Activated effector memory CD4-positive, alpha-beta T cell treated with anti-CD3 and anti-CD28 coated beads, Interleukin-2, amount 50 U/mL, for 16 hours (primary cell): ENCODE measurements at regions not wholly inside any gene's neighbourhood (a gene's known extent, or its start where the extent isn't known, plus 50 kb on each side); places are given as distances from the start of the nearest gene placed in this dataset.

Experiments used
- DNase-seq: peaks from one replicate; pipeline ENCODE4 v3.0.0-alpha.2; 2020

DNA sequence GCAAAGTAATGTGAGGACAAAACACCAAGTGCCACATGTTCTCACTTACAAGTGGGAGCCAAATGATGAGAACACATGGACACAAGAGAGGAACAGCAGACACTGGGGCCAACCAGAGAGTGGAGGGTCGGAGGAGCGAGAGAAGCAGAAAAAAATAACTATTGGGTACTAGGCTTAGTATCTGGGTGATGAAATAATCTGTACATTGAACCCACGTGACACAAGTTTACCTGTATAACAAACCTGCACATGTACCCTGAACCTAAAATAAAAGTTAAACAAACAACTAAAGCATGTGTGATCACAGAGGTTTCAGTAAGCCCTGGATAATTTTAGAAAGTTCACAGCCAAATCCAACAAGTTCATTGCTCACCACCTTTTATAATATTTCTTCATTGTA is 160.1 kb downstream of the TENT4A start:
- DNase-seq: no peak

DNA sequence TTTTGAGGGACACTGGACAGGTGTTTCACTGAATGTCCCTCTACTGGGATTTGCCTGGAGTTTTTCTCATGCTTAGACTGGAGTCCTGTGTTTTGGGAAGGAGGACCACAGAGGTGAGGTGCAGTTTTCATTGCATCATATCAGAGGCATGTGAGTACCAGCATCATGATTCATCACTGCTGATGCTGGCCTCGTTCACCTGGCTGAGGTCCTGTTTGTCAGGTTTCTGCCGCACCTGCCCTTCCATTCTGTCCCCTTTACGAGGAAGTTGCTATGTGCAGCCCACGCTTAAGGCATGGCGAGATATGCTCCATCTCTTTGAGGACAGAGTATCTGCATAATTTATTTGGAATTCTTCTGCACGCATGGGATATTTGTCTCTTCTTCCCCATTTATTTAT is 162.1 kb downstream of the TENT4A start:
- no peak for DNase-seq

DNA sequence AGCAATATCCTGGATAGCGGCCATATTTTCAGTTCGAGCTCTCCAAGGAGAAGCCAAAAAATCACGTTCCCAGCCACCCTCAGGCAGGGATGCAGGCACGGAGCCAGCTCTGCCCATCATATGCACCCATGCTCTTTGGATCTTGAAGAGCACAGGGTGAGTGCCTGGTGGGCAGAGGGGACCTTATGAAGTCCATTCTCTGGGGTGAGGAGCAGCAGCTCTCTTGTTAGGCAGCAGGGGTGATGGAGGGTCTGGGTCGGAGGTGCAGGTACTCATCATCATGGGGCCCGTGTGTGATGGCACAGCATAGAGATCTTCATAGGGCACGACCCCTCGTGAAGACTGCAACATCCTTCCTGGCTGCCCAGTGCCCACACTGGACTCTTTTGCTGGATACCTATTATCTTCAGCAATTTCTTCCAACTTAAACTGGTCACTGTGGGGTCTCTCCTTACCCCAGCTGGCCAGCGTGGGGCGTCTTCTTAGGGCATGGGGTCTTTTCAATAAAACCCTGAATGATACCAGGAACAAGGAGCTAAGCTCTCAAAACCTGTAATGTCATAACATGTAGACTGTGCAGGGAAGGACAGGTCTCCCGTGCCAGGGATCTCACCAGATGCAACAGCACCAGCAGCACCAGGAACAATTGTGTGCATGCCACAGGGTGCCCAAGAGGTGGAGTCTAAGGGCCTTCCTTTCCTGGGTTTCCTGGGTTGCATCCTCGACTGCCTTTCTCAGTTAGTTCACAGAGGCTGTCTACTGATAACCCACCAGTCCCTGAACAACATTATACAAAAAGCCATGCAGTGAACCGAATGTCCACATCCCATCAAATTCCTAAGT is 165.0 kb downstream of the TENT4A start:
- DNase-seq: no peak

DNA sequence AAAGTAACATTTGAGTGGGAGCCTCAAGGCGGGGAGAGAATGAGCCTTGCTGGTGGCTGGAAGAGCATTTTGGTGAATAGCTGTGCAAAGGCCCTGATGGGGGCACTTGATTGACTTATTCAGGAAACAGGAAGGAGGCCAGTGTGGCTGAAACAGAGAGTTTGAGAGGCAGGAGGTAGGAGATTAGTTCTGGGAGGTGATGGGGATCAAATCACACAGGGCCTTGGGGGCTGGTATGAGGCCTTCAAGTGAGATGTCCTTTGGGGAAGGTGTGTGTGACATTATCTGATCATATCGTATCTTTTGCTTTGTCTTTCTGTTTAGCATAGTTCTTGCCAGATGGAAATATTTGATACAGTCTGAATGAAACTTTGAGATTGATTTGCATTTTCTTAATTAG is 172.3 kb downstream of the TENT4A start:
- DNase-seq: no peak

DNA sequence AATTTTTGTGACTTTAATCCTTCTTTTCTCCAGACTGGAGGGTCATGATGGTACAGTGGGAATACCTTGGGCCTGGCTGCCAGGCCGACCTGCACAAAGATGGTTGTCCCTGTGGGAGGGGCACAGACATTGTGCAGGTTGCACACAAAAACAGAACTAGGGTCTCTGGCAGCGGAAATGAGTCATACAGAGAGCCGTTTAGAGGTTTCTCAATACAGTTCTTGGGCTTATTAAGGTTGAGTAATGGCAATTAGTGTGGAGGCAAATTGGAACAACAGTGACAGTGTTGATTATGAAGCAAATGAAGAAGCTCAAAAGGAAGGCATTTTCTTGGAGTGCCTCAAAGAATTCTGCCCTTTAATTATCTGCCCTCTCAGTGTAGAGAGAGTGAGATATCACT is 173.6 kb downstream of the TENT4A start:
- no peak for DNase-seq

DNA sequence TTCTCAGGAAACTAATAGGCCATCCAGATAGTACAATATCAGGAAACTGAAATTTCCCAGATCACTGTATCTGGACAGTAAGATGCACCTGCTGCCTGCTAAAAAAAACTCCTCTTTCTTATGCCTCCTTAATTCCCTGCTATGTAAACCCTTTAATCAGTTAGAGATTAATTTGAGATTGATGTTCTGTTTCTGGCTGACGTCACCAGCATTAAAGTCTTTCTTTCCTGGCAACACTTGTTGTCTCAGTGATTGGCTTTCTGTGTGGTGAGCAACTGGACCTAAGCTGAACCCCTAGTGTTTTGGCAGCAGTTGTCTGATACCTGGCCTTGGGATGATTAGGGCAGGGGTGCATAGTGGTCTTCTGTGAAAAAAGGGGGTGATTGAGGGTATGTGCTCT is 175.8 kb downstream of the TENT4A start:
- no peak for DNase-seq

DNA sequence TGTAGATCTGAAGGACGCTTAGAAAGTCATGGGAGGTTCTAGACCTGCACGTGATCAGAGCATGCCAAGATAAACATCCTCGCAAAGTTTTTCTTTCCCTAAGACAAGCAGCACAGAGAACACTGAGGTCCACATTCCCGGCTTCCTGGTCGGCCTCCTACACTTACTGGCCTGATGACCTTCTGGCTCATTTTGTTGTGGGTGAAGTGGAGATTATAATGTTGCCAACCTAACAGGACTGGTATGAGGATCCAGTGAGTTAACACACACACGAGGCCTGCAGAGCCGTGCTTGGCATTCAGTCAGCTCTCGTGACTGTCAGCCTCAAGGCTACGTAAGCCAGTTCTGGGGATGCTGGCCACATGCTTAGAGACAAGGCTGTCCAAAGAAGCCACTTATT is 186.0 kb downstream of the TENT4A start:
- DNase-seq: no peak

DNA sequence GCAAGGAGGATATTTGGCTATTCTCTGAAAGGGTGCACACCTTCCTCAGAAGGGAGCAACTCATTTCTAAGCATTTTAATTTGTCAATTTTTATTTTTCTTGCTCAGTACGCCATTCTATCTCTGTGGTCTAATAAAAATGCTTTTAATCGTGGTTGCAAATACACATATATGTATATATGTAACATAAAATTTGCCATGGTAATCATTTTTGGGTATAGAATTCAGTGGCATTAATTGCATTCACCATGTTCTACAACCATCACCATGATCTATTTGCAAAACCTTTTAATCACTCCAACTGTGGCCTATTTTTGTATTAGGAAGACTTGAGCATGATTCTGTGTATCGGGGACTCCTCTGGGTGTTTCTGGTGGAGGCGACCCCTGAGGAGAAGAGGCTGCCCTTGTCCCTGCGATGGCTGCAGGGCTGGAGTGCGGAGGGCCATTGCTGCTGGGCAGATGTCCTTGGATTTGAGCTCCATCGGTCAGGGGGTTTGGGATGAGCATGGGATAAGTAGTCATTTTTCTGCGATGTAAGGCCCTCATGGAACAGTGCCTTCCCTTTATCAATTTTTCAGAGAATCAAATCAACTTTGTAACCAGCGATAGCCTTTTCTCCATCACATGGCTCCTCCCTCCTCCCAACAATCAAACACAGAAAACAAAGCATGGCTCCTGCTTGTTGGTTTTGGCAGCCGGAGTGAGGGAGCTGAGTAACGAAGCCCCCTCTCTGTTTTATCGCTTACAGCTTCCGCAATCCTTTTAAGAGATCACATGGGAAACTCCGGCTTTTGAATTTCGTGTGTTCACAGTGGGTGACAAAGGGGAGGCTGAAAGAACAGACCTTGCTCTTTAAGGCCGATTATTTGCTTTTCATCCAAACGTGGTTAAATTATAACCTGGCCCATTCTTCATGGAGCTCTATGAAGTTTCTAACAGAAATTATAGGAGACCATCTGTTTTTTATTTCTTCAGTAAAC is 187.3 kb downstream of the TENT4A start:
- DNase-seq: no peak

DNA sequence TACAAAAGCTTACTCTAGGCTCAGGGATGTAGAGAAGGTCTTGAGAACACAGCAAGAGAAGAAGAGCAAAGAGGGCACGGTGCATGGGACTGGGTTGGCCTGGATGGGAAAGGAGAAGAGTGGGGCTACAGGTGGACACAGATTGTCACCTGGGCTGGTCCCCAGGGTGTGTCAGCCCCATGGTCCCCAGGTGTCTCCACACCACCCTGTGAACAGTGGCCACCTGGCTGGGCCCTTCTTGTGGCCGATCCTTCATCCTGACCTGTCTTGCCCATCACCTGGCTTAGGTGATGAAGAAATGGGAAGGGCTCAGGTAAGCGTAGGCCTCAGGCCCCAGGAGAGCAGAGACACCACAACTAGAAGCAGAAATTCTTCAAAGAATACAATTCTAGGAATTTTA is 188.9 kb downstream of the TENT4A start:
- no peak for DNase-seq

DNA sequence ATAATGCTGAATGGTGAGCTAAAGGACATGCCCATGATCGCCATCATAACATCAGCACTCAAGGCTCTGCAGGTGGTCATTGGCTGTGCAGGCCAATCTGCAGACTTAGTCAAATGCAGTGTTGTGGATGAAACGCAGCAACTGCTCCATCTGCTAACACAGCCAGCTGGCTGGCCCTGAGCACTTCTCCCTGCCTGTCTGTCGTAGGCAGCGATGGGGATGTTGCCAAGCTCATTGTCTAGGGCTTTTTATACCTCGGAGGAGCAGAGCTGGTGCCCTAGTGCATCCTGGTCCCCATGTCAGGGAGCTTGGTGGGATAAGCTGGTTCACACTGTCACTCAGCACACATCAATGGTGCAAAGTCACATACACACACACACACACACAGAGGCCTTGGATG is 189.4 kb downstream of the TENT4A start:
- DNase-seq: no peak

DNA sequence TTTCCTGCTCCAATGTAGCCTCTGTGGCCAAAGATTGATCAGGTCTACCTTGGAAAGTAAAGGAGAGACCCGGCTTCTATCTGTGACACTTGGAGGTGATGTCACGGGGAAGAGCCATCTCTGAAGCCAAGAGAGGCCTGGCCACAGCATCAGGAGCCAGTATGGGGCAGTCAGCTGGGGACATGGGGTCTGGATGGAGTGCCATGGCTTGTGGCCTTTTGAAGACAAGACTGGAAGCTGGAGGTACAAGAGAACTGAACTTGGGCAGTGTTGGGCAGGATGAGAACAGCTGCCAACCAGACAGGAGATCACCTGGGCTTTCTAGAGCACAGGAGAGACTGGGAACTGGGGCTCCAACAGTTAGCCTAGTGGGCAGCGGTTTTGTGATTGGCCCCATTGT is 190.7 kb downstream of the TENT4A start:
- DNase-seq: no peak

DNA sequence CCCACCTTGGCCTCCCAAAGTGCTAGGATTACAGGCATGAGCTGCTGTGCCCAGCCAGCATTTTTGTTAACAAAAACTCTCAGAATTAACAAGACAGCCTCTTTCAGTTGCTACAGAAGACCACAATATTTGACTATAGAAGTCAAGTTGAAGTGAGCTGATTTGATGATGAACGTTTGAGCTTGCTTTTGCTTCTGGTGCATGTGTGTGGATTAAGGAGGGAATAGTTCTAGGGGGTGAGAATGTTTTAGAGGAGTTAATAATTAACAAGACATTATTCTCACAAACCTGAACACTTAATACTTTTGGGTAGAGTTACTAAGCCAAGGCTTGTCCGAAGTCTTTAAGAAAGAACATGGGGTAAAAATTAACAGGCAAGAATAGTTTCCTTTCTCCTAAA is 191.6 kb downstream of the TENT4A start:
- DNase-seq: no peak

DNA sequence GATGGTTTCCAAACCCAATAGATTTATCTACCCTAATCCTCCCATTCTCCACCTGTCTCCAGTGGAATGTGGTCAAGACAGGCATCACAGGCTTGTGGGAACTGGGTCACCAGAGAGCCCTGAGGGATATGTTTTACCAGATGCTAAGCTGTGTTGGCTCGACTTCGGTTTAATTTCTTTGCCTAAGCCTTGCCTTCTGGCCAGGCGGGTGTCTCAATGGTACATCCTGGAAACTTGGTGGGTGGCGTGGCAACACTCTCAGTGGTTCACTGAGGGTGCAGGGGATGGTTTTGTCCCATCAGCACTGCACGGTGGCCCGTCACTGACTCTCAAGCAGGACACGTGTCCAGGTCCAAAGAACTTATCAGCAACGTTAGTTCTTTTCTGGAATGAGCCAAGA is 192.2 kb downstream of the TENT4A start:
- DNase-seq: no peak

DNA sequence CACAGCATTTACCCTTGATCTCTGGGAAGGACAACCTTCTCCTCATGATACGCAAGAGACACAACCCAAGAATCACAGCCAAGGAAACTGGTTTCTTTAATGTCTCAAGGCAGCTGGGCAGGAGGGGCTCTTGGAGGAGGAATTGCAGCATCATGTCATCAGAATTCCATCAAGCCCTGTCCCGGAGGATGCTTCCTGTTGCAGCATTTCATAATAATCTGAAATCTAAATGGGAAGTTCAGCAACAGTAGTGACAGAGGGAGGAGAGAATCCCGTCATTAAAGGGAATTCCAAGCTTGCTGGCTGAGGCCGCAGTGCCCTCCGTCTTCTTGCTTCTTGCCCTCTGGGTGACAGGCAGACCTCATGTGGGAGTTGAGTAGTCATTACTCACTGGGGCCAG is 192.7 kb downstream of the TENT4A start:
- DNase-seq: no peak

DNA sequence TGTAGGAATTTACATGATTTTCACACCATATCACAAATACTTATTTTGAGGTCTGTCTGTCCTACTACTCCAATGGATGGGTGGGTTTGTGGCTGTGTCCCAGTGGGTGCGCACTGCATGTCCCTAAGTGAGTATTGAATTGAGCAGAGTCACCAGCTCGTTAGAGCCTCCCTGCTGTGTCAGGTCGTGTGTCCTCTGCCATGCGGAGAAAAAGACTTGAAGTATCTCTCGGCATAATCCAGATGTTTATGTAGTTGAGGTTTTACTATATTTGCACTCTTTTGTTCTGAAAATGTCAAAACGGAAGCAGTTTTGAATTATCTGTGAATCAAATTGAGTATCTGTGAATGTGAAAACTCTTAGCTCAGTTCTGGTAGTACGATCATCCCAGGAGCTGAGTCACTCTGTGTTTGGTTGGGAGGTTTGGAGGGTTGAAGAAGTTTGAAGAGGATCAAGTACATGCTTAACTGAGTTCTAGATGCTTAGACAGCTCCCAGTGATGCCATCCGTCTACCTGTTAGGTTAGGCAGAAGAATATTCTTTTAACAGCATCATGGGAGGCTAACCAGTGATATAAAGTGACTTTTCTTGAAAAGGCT is 194.2 kb downstream of the TENT4A start:
- DNase-seq: no peak

DNA sequence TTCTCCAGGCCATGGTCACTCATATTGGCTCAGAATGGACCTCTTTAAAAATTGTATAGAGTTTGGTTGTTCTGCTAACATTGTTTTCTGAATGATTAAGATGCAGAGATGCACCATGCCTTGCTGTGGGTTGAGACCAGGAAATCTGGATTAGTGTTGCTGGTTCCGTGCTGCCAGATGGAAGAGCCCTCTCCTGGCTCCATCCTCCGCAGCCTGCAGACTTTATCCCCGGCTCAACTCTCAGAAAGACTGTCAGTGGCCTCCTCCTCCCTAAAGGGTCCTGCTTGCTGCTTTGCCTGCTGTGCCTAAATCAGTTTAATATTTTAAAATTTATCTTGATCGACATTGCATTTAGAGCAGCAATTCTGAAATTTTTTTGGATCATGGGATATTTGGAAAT is 196.7 kb downstream of the TENT4A start:
- DNase-seq: no peak

DNA sequence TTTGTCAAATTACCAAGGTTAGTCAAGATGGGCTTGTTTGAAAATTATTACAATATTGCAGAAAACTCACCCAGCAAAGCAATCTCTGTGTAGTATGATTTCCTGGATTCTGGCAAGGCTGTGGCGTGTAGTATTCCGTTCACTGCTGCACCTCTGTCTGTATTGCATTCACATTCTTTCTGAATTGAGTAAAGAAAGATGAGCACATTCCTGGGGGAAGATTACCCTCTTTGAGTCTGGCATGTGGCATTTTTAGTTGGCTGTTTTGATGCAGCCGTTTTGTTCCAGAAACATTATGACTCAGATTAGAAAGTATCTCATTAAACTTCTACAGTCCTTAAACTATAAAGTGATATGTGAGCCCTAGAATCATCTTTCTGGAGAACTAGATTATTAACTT is 197.7 kb downstream of the TENT4A start:
- DNase-seq: no peak

DNA sequence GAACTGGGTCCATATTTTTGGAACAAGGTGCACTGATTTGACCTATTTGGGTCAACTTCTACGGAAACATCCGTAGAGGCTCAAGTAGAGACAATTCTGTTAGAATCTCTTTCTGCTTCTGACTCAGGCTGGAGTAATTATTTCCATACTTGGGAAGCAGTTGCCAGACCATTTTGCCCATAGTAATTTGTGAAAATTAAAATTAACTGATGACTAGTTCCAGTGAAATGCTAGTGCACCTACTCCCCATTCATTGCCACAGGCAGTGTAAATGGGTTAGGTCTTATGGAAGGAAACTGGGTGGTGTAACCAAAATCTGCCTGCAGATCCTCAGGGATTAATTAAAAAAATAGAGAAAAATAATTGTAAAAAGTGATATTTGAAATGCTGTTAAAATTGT is 201.1 kb downstream of the TENT4A start:
- DNase-seq: no peak

DNA sequence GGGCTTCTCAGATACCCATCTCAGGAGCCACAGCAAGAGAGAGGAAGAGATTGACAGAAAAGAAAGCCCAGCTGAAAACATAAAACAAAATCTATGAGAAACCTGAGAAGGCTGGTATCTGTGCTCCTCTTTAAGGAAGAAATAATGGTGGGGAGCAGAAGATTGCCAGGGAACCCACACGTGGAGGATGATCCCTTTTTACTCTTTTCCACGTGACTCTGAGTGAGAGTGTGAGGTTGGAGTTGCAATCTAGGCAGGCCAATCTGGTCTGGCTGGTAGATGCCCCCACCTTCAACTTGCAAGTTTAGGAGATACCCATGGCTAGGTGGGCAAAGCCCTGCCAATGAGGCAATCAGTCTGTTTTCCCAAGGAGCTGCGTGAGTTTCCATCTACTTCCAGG is 202.3 kb downstream of the TENT4A start:
- no peak for DNase-seq

DNA sequence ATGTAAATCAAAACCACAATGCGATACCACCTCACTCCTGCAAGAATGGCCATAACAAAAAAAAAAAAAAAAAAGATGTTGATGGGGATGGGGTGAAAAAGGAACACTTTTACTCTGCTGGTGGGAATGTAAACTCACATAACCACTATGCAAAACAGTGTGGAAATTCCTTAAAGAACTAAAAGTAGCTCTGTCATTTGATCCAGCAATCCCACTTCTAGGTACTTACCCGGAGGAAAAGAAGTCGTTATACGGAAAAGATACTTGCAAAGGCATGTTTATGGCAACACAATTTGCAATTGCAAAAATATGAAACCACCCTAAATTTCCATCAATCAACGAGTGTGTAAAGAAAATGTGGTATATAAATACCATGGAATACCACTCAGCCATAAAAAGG is 205.0 kb downstream of the TENT4A start:
- no peak for DNase-seq

DNA sequence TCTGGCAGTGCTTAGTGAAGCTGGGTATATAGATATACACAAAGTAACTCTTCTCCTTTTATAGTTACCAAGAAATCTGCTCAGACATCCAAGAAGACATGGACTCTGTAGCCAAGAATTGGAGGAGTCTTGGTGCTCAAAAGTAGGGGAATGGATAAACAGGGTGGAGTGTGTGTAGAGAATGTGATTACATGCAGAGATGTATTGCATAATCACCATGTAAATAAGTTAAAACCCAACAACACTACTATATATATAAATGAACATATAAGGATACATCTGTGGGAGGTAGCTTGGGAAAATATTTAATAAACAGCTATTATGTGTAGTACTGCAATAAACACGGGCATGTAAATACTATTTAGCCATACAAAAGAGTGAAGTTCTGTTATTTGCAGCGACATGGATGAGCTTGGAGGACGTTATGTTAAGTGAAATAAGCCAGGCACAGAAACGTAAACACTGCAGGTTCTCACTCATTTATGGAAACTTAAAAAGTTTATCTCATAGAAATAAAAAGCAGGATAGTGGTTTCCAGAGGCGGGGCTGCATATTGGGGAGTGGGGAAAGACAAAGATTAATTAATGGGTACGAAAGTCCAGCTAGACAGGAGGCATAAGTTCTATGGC is 207.5 kb downstream of the TENT4A start:
- no peak for DNase-seq

DNA sequence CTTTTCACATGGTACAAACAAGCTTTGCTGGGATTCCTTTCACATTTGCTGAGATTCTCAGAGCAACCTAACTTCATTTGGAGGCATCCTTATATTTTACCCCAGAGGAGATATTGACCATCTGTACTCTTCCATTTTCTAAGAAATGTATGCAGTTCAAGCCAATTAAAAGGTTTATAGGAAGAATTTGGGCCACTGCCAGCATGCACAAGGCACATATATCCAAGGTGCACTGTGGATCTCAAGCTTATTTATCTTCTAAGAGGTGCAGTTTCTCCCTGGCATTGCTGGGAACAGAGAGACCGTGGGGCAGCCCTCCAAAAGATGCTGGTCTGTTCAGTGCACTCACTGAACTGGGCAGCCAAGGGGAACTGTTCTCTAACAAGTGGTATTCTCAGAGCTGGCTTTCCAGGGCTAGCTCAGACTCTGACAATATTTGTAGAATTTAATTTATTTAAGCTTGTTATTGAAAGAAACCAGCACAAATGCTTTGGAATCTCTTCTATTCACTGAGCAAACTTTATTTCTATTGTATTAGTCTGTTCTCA is 213.3 kb downstream of the TENT4A start:
- DNase-seq: no peak

DNA sequence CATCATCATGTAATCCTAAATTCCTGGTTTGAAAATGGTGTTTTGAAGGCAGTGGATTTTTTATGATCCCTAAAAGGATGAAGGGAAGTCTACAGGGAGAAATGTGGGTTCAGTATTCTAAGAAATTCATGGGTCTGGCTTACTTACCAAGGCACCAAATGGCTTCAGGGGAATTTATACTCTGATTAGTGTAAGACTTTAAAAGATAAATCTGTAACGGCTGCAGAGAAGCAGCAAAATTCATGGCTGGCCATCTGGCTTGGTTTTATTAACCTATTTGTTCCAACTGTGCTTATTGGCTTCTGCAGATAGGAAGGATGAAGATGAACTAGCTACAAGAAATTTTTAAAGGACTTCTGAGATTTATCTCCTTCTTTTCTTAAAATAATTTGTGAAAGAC is 222.8 kb downstream of the TENT4A start:
- DNase-seq: no peak
